GM23338 (cell line): ENCODE measurements at regions not wholly inside any gene's neighbourhood (a gene's known extent, or its start where the extent isn't known, plus 50 kb on each side); places are given as distances from the start of the nearest gene placed in this dataset.

Source experiments
- ATAC-seq: fragments of 200-7000 bp; cut with Tn5 transposase; 3 replicates; pipeline ENCODE4 v1.9.1; 2020
- DNase-seq: peaks from one replicate; pipeline ENCODE4 v3.0.0-alpha.2; 2015; ENCODE audit warnings: low spot score
- H2AFZ ChIP-seq: fragments of 200-600 bp; sonication (generic); 2 replicates; pipeline ENCODE4 v1.8.0; 2016; ENCODE audit warnings: antibody characterized with exemption, mild to moderate bottlenecking, moderate library complexity
- H3F3A ChIP-seq: fragments of 200-600 bp; sonication (generic); replicated peaks from 2 replicates; pipeline ENCODE4 v1.8.0; 2017; ENCODE audit warnings: antibody characterized with exemption, mixed run types, low read depth
- H3K27ac ChIP-seq: fragments of 200-600 bp; sonication (generic); 2 replicates; pipeline ENCODE4 v1.6.1; 2016; ENCODE audit warnings: low read depth
- H3K27me3 ChIP-seq: fragments of 200-600 bp; sonication (generic); 2 replicates; pipeline ENCODE4 v1.8.0; 2016; ENCODE audit warnings: mild to moderate bottlenecking, mixed run types, moderate library complexity; ENCODE audit not compliant: insufficient read depth
- H3K36me3 ChIP-seq: fragments of 200-600 bp; sonication (generic); 2 replicates; pipeline ENCODE4 v1.8.0; 2016; ENCODE audit warnings: mild to moderate bottlenecking; ENCODE audit not compliant: insufficient read depth
- H3K4me1 ChIP-seq: fragments of 200-600 bp; sonication (generic); 2 replicates; pipeline ENCODE4 v1.8.0; 2016; ENCODE audit warnings: mild to moderate bottlenecking, moderate library complexity; ENCODE audit not compliant: insufficient read depth
- H3K4me2 ChIP-seq: fragments of 200-600 bp; sonication (generic); 2 replicates; pipeline ENCODE4 v1.7.1; 2017; ENCODE audit warnings: mixed run types
- H3K4me3 ChIP-seq: fragments of 200-600 bp; sonication (generic); 2 replicates; pipeline ENCODE4 v1.6.1; 2016; ENCODE audit warnings: mixed run types
- H3K79me2 ChIP-seq: fragments of 200-600 bp; sonication (generic); replicated peaks from 2 replicates; pipeline ENCODE4 v1.8.0; 2017; ENCODE audit warnings: mild to moderate bottlenecking; ENCODE audit not compliant: insufficient read depth
- H3K9me2 ChIP-seq: fragments of 200-600 bp; sonication (generic); 2 replicates; pipeline ENCODE4 v1.8.0; 2017; ENCODE audit not compliant: insufficient read depth
- H4K20me1 ChIP-seq: fragments of 200-600 bp; sonication (generic); replicated peaks from 2 replicates; pipeline ENCODE4 v1.8.0; 2017; ENCODE audit warnings: mild to moderate bottlenecking; ENCODE audit not compliant: insufficient read depth
- H3K27ac Mint-ChIP-seq: 2 replicates; pipeline ENCODE4 v1.8.0; 2020; ENCODE audit warnings: inconsistent platforms, mild to moderate bottlenecking, moderate library complexity, mixed read lengths
- H3K27me3 Mint-ChIP-seq: 3 replicates; pipeline ENCODE4 v1.8.0; 2022; ENCODE audit warnings: low read depth, mild to moderate bottlenecking, moderate library complexity, mixed read lengths, inconsistent platforms; ENCODE audit not compliant: insufficient read depth, poor library complexity
- H3K36me3 Mint-ChIP-seq: 3 replicates; pipeline ENCODE4 v1.8.0; 2021; ENCODE audit warnings: low read depth, mild to moderate bottlenecking, inconsistent platforms, moderate library complexity, mixed read lengths
- H3K4me1 Mint-ChIP-seq: 3 replicates; pipeline ENCODE4 v1.8.0; 2020; ENCODE audit warnings: mild to moderate bottlenecking, inconsistent platforms, mixed read lengths
- H3K4me3 Mint-ChIP-seq: 3 replicates; pipeline ENCODE4 v1.8.0; 2021; ENCODE audit warnings: moderate library complexity, mild to moderate bottlenecking, inconsistent platforms, mixed read lengths
- H3K9me3 Mint-ChIP-seq: 3 replicates; pipeline ENCODE4 v1.8.0; 2020; ENCODE audit warnings: moderate library complexity, mild to moderate bottlenecking, inconsistent platforms, mixed read lengths
- CREB1 ChIP-seq: fragments of 250-450 bp; sonication (Bioruptor Pico); IDR thresholded peaks from 2 replicates; pipeline ENCODE4 v1.5.0; 2020; ENCODE audit warnings: low read depth, mild to moderate bottlenecking, moderate library complexity
- CTCF ChIP-seq, 2 experiments: fragments of 200-600 bp in 1 of 2; sonication (generic) in 1 of 2; conservative IDR thresholded peaks; 2 replicates each; pipeline versions ENCODE4 v1.5.1 to v1.6.1; 2016 to 2017; ENCODE audit warnings: antibody characterized with exemption in 2 of 2, low read depth in 2 of 2, mild to moderate bottlenecking in 2 of 2, moderate library complexity in 1 of 2
- ETS1 ChIP-seq: IDR thresholded peaks from 2 replicates; pipeline ENCODE4 v1.6.1; 2016; ENCODE audit warnings: antibody characterized with exemption
- EZH2 ChIP-seq: fragments of 200-600 bp; sonication (generic); IDR thresholded peaks from one replicate; pipeline ENCODE4 v1.8.0; 2017; ENCODE audit warnings: antibody characterized with exemption, mild to moderate bottlenecking, low read depth; ENCODE audit not compliant: unreplicated experiment
- EZH2phosphoT487 ChIP-seq: fragments of 200-600 bp; sonication (generic); IDR thresholded peaks from one replicate; pipeline ENCODE4 v1.8.1; 2018; ENCODE audit warnings: antibody characterized with exemption; ENCODE audit not compliant: unreplicated experiment
- JUNB ChIP-seq: IDR thresholded peaks from one replicate; pipeline ENCODE4 v1.6.1; 2016; ENCODE audit warnings: antibody characterized with exemption; ENCODE audit not compliant: unreplicated experiment
- NANOG ChIP-seq: IDR thresholded peaks from 2 replicates; pipeline ENCODE4 v1.6.1; 2016; ENCODE audit warnings: antibody characterized with exemption, borderline replicate concordance
- POLR2AphosphoS5 ChIP-seq: IDR thresholded peaks from 2 replicates; pipeline ENCODE4 v1.6.1; 2016; ENCODE audit warnings: antibody characterized with exemption, low read depth
- REST ChIP-seq: IDR thresholded peaks from one replicate; pipeline ENCODE4 v1.6.1; 2018; ENCODE audit warnings: antibody characterized with exemption; ENCODE audit not compliant: unreplicated experiment
- STAT1 ChIP-seq: IDR thresholded peaks from one replicate; pipeline ENCODE4 v1.6.1; 2016; ENCODE audit warnings: antibody characterized with exemption; ENCODE audit not compliant: unreplicated experiment
- ZNF114 ChIP-seq: fragments of 250-450 bp; sonication (Bioruptor Pico); IDR thresholded peaks from 2 replicates; pipeline ENCODE4 v1.5.0; 2020; ENCODE audit warnings: mild to moderate bottlenecking, moderate library complexity
- ZNF331 ChIP-seq: fragments of 250-450 bp; sonication (Bioruptor Pico); IDR thresholded peaks from 2 replicates; pipeline ENCODE4 v1.5.0; 2020; ENCODE audit warnings: low read depth, mild to moderate bottlenecking, moderate library complexity
- ZNF462 ChIP-seq: fragments of 250-450 bp; sonication (Bioruptor Pico); IDR thresholded peaks from 2 replicates; pipeline ENCODE4 v1.5.0; 2020; ENCODE audit warnings: mild to moderate bottlenecking, moderate library complexity

- no peak overlapping the region for H3K27ac ChIP-seq
- DNase-seq, result no peak
- H3K79me2 ChIP-seq, result no peaks in the 10 kb centered on the region
- no peaks in the 10 kb centered on the region for H3K9me2 ChIP-seq
- no peaks in the 10 kb centered on the region for H3K27me3 ChIP-seq
- H3K4me1 ChIP-seq, result peaks cover 8% of the 10 kb centered on the region; the same call in 1 of the 2 replicates
- TF ChIP-seq ZNF462 (CRISPR knock-in tag) (no peak), CTCF (conservative IDR thresholded peaks at IDR 0.05; ENCODE audit: low read depth in 2 of 2) (no peak), STAT1 (no peak), EZH2phosphoT487 (no peak), ETS1 (no peak), CREB1 (CRISPR knock-in tag) (no peak), POLR2AphosphoS5 (no peak), REST (no peak), JUNB (no peak), NANOG (no peak), ZNF331 (CRISPR knock-in tag) (no peak), EZH2 (no peak), ZNF114 (no peak)
- no peak for ATAC-seq
- Mint-ChIP-seq H3K4me1 (peaks cover 7% of the 10 kb centered on the region), H3K4me3 (no peak overlapping the region), H3K27me3 (peaks cover 11% of the 10 kb centered on the region), H3K27ac (no peak overlapping the region), H3K9me3 (no peaks in the 10 kb centered on the region; the same call in 2 of the 3 replicates), H3K36me3 (no peaks in the 10 kb centered on the region)
- H3K36me3 ChIP-seq, result no peaks in the 10 kb centered on the region
- no peak overlapping the region for H2AFZ ChIP-seq
- no peak overlapping the region for H3K4me2 ChIP-seq
- no peaks in the 10 kb centered on the region for H4K20me1 ChIP-seq
- H3F3A ChIP-seq, result peaks cover 6% of the 10 kb centered on the region
- H3K4me3 ChIP-seq, result no peak overlapping the region
Observed at GRCh38 chr12:116421785-116422538, 137.2 kb upstream of the MAP1LC3B2 start.
